Forelimb muscle (tissue), 1 donor: ENCODE measurements at regions not wholly inside any gene's neighbourhood (a gene's known extent, or its start where the extent isn't known, plus 50 kb on each side); places are given as distances from the start of the nearest gene placed in this dataset.

Experiments used
- DNase-seq: peaks from one replicate; pipeline ENCODE4 v3.0.0-alpha.2; 2013; ENCODE audit warnings: low read depth

DNA sequence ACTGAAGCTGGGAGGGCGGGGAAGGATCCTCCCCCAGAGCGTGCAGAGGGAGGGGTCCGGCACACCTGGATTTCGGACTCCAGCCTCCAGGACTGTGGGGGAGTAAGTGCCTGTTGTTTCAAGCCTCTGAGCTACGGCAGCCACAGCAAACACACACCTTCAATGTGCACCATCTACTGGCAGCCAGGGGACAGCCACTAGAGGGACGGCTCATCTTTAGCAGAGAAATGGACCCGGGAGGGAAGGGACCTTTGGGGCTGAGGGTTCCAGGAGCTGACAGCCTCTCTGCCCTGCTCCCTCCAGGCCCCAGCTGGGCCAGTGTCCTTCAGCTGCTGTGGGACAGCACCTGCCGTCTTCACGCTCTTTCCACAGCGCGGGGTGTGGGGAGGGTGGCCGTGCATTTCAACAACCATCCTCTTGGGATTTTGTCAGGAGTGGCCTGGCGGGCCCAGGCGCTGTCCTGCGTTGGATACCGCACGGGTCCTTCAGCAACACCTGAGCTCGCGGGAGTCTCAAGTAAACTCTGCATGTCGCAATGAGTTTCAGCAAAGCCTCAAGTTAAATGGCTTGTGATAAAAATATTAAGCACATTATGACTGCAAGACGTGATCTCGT is 209.2 kb upstream of the C14orf180 start:
- DNase-seq: no peak

GRCh38 chr14:104371031-104371430 is 208.5 kb upstream of the C14orf180 start:
- DNase-seq: no peak

GRCh38 chr14:104371917-104372316 is 207.6 kb upstream of the C14orf180 start:
- DNase-seq: no peak

GRCh38 chr14:104372390-104373054 is 207.0 kb upstream of the C14orf180 start:
- no peak for DNase-seq

DNA sequence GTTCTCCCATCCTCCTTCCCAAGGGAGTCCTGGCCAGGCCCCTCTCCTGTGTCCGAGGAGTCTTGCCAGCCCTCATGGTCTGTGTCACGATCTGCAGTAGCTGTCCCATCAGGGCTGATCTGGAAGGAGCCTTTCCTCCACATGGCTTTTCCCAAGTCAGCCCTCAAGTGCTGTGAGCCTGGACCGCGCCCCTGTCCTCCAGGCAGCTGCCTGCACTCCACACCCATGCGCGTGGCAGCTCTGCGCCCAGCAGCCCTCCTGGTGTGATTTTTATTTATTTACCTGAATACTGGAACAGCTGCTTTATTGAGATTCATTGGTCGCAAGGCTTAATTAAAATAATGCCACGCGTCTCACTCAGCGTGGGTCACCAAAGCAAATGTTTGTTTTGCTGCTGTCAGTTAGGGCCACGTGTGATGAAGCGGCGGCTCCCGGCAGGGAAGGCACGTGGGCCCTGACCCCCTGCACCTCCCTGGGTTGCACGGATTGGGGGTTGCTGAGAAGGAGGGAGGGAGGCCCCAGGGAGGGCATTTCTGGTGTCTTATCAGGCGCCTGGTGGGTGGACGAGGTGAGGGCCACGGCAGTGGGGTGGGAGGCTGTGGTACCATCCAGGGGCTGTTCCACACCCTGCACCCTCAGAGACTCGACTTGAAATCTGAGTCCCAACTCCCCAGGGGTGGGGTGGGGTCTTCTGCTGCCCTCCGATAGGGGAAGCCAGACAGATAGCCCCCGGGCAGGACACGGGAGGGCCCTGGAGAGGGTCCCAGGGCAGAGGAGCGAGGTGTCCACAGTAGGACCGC is 206.3 kb upstream of the C14orf180 start:
- no peak for DNase-seq

GRCh38 chr14:104373855-104374717 is 205.5 kb upstream of the C14orf180 start:
- no peak for DNase-seq

DNA sequence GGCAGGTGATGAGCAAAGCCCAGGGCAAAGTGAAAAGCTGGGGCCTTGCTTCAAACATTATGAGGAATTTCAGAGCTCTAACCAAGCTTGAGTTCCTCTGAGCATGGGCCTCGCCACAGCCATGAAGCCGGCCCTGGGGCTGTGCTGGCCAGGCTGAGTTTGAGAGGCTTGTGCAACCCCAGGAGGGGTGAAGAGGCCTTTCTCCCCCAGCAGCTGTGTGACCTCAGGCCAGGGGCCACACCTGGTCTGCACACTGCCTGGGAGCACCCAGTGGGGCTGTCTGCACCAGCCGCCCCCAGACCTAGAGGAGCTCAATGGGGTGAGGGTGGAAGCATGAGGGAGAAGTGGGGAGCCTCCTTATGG is 204.9 kb upstream of the C14orf180 start:
- no peak for DNase-seq

- DNase-seq: no peak
Measured at GRCh38 chr14:104375551-104376201, 203.9 kb upstream of the C14orf180 start.

GRCh38 chr14:104376202-104377140 is 203.1 kb upstream of the C14orf180 start:
- no peak for DNase-seq

- DNase-seq: no peak
Measured at GRCh38 chr14:104377256-104377655, 202.3 kb upstream of the C14orf180 start.

GRCh38 chr14:104378698-104379113 is 200.9 kb upstream of the C14orf180 start:
- DNase-seq: no peak

- no peak for DNase-seq
Measured at GRCh38 chr14:104382361-104383087, 197.0 kb upstream of the C14orf180 start.

DNA sequence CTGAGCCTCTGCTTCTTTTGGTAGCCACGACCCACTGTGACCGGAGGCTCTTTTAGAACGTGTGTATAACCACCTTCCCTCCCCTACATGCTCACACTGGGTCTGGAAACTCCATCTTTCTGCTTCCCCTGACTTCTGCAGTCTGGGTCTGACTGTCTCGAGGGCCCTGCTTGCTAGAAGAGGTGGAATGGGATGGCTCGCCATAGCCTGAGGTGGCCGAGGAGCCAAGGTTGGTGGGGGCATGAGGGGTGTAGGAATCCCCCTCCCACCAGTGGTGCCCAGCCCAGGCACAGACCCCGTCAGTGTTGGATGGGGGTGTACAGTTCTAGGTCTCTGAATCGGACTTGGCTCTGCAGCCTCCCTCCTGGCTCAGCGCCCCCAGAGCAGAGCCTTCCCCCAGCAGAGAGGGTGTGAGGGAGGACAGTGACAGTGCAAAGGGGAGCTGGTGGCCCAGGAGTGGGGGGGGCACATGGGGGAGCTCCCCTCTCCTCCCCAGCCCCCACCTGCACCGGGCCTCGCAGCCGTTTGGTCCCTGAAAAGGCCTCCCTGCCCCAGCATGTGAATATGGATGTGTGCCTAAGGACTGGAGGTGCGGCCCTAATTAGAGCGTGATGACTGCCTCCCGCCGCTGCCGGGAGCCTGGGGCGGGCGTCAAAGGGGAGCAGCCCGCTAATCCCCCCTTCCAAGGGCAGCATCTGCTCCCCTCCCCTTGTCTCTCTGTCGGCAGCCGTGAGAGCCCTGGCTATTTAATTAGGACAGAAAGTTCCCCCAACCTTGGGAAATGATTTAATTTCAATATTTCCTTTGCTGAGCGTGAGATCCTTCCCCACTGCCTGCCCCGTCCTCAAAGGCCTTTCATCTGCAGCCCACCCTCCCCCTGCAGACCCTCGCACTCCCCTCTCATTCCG is 196.2 kb upstream of the C14orf180 start:
- no peak for DNase-seq

GRCh38 chr14:104383996-104384775 is 195.4 kb upstream of the C14orf180 start:
- DNase-seq: no peak

DNA sequence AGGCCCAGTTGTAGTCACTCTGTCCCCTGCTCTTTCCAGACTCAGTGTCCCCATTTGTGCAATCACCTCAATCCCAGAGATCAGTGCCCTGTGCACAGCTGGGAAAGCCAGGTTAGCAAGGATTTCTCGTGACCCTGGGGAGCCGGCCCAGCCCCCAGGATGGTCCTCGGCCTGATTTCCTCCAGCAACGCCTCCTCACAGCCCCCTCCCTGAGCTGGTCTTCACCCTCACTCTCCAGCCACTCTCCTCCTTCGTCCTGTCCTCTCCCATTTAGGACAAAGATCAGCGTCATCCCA is 194.8 kb upstream of the C14orf180 start:
- DNase-seq: no peak

- DNase-seq: no peak
Measured at GRCh38 chr14:104385111-104385510, 194.5 kb upstream of the C14orf180 start.

GRCh38 chr14:104385531-104386101 is 193.9 kb upstream of the C14orf180 start:
- no peak for DNase-seq
